AG09309 (cell line): ENCODE measurements at regions not wholly inside any gene's neighbourhood (a gene's known extent, or its start where the extent isn't known, plus 50 kb on each side); places are given as distances from the start of the nearest gene placed in this dataset.

Experiments
- DNase-seq: peaks from one replicate; pipeline ENCODE4 v3.0.0-alpha.2; 2010; ENCODE audit warnings: low read depth
- H3K4me3 ChIP-seq: 2 replicates; pipeline ENCODE4 v1.5.1; 2011; ENCODE audit warnings: mild to moderate bottlenecking, low read depth, low read length, moderate library complexity; ENCODE audit not compliant: control insufficient read depth
- TF ChIP-seq, protein P1 (sequence below): IDR thresholded peaks from 2 replicates; pipeline ENCODE4 v1.5.1; 2011; ENCODE audit warnings: mild to moderate bottlenecking, low read depth, low read length, inconsistent platforms; ENCODE audit not compliant: insufficient read depth, control insufficient read depth; ENCODE audit errors: missing control alignments

DNA sequence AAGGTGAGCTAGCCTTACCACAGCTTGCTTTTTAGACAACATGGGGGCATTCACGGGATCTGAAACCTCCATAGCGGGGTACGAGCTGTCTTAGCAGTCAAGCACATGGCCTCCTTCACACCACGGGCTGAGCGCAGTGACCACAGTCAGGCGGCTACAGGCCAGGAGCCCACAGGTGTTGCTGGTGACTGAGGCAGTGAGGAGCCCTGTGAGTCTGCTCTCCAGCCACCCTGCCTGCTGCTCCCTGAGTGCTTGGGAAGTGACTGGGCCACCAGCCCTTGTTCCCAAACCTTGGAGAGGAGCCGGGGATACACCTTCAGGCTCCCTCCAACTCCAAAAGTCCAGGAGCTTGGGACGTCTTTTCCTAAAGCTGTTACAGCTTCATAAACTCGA, 418.1 kb upstream of the MYT1L start:
- TF ChIP-seq, protein P1, sequence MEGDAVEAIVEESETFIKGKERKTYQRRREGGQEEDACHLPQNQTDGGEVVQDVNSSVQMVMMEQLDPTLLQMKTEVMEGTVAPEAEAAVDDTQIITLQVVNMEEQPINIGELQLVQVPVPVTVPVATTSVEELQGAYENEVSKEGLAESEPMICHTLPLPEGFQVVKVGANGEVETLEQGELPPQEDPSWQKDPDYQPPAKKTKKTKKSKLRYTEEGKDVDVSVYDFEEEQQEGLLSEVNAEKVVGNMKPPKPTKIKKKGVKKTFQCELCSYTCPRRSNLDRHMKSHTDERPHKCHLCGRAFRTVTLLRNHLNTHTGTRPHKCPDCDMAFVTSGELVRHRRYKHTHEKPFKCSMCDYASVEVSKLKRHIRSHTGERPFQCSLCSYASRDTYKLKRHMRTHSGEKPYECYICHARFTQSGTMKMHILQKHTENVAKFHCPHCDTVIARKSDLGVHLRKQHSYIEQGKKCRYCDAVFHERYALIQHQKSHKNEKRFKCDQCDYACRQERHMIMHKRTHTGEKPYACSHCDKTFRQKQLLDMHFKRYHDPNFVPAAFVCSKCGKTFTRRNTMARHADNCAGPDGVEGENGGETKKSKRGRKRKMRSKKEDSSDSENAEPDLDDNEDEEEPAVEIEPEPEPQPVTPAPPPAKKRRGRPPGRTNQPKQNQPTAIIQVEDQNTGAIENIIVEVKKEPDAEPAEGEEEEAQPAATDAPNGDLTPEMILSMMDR: no peak
- no peak for DNase-seq
- no peak overlapping the region for H3K4me3 ChIP-seq

DNA sequence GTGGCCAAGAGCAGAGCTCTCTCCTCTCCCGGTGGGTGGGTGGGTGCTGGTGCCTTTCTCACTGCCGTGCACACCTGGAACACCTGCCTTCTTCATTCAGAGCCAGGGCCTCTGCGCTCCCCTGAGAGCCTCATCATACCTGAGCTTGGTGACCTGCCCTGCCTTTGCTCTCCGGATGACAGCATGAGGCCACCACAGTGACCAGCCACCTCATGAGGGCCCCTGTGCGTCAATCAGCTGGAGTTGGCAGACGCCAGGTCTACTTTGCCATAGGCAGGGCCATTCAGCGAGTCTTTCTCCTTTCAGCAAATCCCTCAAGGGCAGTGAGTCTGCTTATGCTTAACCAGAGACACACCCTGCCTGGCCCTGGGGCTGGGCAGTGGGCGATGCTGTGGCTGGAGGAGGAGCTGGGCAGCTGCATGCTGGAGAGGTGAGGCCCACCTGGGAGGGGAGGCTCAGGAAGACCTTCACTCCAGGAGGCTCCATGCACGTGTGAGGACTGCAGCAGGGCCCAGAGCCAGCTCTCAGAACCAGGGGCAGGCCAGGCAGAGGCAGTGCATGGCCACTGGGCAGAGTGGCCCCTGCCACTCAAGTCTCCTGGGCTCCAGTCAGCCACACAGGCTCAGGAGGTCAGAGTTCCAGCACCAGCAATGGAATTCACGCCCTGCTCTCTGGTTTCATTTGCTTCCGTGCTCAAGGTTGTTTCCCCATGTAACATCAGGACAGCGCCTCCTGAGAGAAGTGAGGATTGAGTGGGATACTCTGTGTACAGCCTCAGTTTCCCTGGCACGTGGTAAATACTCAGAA, 417.5 kb upstream of the MYT1L start:
- no peak overlapping the region for H3K4me3 ChIP-seq
- TF ChIP-seq, protein P1: no peak
- DNase-seq: no peak

DNA sequence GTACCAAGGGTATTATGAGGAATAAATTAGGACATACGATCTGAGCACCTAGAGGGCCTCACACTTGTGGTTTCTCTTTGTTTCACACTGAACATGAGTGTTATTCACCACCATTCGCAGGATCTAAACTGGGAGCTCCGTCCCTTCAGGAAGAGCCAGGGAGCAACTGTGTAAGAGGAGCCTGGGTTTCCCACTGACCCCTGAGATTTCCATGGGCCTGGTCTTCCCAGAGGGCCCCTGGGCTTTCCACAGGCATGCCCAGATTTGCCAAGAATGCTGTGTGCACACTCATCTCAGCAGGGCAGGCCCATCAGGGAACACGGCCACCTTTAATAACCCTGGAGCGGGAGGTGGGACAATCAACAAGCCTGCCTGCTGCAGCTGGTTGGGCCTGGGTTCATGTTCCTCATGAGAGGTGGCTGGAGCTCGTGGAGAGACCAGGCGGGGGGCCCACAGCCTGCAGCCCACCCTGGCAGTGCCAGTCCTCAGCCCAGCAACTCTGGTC, 416.8 kb upstream of the MYT1L start:
- DNase-seq: no peak
- H3K4me3 ChIP-seq: no peak overlapping the region
- TF ChIP-seq, protein P1: no peak

DNA sequence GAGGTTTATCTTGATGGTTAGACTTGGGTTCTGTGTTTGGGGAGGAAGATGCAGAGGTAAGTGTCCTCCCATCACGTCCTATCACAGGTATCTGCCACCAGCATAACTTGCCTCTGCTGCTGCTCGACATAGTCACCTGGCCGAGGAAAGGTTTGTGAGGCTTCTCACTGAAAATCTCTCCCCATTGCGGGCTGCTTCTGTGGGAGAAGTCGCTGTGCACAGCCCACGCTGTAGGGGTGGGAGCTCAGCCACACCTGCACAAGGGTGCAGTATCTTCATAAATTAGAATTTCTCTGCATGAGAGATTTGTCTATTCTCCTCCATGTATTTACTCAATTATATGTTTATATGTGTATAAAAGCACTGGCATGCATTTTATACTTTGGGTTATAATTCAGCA, 415.7 kb upstream of the MYT1L start:
- TF ChIP-seq, protein P1: no peak
- no peak overlapping the region for H3K4me3 ChIP-seq
- DNase-seq: no peak

DNA sequence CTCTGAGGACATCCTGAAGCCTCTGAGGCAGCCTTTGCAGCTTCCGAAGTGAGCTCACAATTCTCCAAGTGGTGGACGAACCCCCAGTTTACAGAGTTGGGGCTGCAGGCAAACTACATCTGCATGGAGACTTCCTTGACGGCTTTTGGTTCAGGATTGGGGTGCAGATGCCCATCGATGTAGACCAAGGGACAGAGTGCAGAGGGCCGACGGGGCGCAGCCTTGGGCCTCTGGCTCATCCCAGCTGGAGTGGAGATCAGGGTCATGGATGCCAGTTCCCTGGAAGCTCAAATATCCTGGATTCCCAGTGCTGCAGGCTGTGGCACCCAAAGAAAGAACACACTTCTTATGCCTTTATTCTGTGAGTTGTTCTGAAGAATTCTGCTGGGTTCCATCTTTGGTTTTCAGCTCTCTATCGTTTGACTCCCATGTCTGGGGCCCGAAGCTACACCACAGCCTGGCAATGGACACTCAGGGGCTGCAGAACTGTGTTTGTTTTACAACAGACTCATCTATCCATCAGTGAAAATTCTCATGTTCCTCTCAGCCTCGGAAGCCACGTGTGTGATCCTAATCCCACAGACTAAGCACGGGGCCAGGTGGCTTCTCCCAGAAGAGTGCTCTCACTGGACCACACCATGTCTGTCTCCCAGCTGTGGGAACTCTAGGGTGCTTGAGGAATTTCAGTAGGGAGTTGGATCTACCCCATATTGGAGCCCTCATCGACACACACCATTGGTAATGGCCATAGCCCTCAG, 414.1 kb upstream of the MYT1L start:
- no peak overlapping the region for H3K4me3 ChIP-seq
- DNase-seq: no peak
- TF ChIP-seq, protein P1: no peak

DNA sequence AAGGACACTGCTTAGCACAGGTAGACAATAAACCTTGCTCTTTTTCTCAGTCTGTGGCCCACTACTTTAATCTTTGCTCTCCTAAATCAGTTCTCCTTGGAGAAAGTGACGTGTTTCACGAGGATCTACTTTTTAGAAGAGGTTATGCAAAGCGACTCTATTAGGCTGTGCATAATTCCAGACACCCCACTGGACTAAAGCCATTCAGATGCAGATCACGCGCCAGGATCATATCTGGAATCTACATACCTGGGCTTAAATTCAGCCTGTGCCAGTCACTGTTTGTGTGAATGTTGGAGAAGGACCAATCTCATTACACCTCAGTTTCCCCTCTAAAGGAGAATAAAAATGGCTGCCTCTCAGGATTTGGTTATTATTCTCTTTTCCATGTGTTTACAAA, 413.0 kb upstream of the MYT1L start:
- DNase-seq: no peak
- TF ChIP-seq, protein P1: no peak
- no peak overlapping the region for H3K4me3 ChIP-seq
